ENCODE measurements at regions not wholly inside any gene's neighbourhood (a gene's known extent, or its start where the extent isn't known, plus 50 kb on each side); places are given as distances from the start of the nearest gene placed in this dataset.

DNA sequence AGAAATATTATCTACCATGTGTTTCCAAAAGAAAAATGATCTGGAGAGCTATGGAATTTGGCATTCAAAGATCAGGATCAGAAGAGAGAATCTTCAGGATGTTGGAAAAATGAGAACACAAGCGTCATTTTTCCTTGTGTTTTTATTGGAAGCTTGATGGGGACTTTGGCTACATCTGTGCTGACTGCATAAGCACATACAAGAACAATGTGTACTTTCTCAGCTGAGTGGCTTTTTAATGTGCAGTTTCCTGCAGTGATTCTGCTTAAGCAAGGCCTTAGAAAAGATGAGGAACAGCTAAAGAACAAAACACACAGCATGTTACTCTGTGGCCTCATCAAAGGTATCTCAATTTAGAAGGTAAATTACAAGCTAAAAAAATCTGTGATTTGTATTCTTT, 1039.9 kb downstream of the GLUD2 start:
- peak; percentile 58 for TF ChIP-seq POLR2AphosphoS5 (IDR thresholded peaks at IDR 0.05)
- TF ChIP-seq, protein P1, sequence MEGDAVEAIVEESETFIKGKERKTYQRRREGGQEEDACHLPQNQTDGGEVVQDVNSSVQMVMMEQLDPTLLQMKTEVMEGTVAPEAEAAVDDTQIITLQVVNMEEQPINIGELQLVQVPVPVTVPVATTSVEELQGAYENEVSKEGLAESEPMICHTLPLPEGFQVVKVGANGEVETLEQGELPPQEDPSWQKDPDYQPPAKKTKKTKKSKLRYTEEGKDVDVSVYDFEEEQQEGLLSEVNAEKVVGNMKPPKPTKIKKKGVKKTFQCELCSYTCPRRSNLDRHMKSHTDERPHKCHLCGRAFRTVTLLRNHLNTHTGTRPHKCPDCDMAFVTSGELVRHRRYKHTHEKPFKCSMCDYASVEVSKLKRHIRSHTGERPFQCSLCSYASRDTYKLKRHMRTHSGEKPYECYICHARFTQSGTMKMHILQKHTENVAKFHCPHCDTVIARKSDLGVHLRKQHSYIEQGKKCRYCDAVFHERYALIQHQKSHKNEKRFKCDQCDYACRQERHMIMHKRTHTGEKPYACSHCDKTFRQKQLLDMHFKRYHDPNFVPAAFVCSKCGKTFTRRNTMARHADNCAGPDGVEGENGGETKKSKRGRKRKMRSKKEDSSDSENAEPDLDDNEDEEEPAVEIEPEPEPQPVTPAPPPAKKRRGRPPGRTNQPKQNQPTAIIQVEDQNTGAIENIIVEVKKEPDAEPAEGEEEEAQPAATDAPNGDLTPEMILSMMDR (IDR thresholded peaks at IDR 0.05) = no peak

All from prostate gland (tissue), 2 donors.